ENCODE measurements at regions not wholly inside any gene's neighbourhood (a gene's known extent, or its start where the extent isn't known, plus 50 kb on each side); places are given as distances from the start of the nearest gene placed in this dataset.

DNA sequence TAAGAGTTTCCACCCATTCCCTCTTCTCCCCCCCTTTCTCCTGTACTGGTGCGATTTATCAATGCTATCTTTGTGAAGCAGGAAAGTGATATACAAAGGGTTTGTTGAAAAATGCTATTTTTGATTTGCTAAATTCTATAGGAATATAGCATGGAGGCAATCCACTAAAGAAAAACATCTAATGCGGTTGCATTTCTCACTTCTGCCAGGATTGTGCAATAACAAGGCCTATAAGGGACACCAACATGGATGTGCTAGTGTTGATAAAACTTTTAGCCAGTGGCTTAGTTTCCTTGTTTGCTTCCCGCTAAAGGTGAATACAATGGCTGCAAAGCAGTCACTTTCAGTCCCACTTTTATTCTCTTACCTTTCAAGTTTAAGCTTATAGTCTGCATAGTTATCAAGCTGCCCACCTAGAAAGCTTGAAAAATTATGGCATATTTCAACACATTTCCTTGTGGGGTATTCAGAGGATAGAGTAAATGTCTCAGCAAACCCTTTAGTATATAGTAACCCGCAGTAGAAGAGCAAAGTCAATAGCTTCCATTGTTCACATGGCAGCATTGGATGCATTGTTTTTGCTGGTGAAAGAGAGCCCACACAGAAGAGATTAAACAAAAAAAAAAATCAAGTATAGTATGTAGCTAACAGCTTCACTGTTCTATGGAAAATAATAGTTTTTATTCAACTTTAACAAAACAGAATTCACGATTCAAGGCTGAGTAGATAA lies 674.6 kb upstream of the SEMA6A start:
- TF ChIP-seq GATA1 (IDR thresholded peaks at IDR 0.05; ENCODE audit: low read depth, low read length) (no peak), POLR2A (IDR thresholded peaks at IDR 0.05; ENCODE audit: low read length) (no peak)

DNA sequence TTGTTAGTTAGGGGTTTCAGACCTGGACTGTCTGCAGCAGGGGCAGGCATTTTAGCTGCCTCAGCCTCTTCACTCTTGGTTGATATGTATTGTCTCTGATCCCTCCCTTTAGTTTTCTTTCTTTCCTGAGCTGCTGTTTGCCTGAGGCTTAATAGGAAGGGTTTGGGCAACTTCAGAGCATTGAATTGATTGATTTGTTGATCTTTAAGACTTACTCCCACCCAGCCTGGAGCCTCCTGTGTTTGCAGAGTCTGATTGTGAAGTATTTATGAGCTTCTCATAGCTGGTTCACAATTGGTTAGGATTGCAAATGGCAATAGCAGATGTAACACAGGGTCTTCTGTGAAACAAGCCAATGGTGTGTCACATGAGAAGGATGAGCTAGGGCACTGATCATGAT lies 671.8 kb upstream of the SEMA6A start:
- no peak for TF ChIP-seq POLR2A (IDR thresholded peaks at IDR 0.05; ENCODE audit: low read length)
- TF ChIP-seq GATA1 (IDR thresholded peaks at IDR 0.05; ENCODE audit: low read depth, low read length), result no peak
- DNase-seq, result no peak

More for the DNA sequence above, 674.6 kb upstream of the SEMA6A start:
- DNase-seq, result no peak

DNA sequence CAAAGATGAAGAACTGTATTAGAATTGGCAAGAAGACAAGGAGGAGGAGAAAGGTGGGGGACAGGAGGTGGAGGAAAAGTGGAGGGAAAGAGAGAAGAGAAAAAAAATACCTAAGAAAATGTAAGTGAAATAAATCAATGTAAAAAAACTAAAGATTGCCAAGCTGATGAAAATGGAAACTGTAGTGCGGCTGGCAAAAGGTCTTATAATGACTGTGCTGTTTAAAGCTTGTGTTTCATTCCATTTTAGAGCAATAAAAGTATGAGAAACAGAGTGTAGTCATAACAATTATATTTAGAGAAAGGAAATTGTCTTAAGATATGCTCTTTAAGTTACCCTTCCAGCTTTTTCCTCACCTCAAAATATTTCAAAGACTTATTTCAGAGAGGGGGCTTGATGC lies 670.5 kb upstream of the SEMA6A start:
- TF ChIP-seq POLR2A (IDR thresholded peaks at IDR 0.05; ENCODE audit: low read length) (no peak), GATA1 (IDR thresholded peaks at IDR 0.05; ENCODE audit: low read depth, low read length) (no peak)
- no peak for DNase-seq

DNA sequence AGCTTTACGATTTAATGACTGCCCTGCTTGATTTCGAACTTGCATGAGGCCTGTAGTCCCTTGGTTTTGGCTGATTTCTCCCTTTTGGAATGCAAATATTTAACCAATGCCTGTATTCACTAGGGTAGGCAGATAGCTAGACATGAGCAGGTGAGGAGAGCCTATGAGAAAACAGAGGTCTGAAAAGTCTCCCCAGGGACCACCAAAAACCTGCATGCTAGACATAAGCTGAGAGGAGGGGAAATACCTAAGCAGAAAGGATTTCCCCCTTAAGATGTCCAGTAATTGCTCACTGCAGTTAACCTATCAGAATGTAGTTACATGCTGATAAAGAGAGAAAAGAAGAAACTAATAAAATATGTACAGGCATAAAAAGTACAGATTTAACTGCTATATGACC lies 667.4 kb upstream of the SEMA6A start:
- DNase-seq, result no peak
- TF ChIP-seq POLR2A (IDR thresholded peaks at IDR 0.05; ENCODE audit: low read length) (no peak), GATA1 (IDR thresholded peaks at IDR 0.05; ENCODE audit: low read depth, low read length) (no peak)

DNA sequence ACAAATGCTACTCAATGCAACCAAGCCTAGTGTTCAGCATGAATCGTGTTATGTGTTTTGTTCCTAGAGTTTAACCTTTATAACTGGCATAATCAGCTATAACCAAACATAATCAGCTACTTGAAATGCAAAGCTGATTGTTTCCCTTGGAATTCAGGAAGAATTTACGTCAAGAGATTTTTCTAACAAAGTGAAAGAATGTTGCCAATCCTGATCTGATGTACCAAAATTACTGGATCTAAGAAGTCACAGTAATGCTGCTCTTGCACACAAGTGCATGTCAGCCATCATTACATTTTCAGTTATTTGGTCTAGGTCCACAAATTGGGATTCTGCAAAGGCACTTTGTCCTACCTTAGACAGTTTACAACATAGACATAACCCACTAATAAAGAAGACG lies 662.3 kb upstream of the SEMA6A start:
- no peak for DNase-seq
- TF ChIP-seq GATA1 (IDR thresholded peaks at IDR 0.05; ENCODE audit: low read depth, low read length), result no peak
- no peak for TF ChIP-seq POLR2A (IDR thresholded peaks at IDR 0.05; ENCODE audit: low read length)

DNA sequence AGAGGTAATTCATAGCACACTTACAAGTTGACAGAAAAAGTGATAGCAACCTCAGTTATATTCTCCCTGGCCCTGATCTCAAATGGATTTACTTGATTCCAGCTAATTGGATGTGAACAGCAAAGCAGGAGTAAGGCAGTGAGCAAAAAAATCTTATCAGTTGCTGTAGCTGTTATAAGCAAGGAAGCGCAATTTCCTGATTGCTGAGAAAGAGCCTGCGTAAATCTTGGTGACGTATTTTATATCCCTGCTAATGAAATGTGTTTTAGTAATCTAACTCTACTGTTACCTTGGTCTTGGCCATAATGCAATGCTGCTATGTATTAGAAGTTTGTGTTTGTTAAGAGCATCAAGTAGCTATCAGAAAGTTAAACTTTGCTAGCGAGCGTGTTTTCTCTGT lies 661.2 kb upstream of the SEMA6A start:
- DNase-seq, result no peak
- TF ChIP-seq POLR2A (IDR thresholded peaks at IDR 0.05; ENCODE audit: low read length), result no peak
- TF ChIP-seq GATA1 (IDR thresholded peaks at IDR 0.05; ENCODE audit: low read depth, low read length), result no peak

DNA sequence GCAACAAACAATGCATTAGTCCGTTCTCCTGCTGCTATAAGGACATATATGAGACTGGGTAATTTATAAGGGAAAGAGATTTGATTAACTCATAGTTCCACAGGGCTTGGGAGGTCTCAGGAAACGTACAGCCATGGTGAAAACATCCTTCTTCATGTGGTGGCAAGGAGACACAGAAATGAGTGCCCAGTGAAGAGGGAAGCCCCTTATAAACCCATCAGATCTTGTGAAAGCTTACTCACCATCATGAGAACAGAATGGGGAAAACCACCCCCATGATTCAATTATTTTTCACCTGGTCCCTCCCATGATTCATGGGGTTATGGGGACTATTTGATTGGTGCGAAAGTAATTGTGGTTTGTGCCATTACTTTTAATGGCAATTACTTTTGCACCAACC lies 655.8 kb upstream of the SEMA6A start:
- DNase-seq, result no peak
- no peak for TF ChIP-seq GATA1 (IDR thresholded peaks at IDR 0.05; ENCODE audit: low read depth, low read length)
- no peak for TF ChIP-seq POLR2A (IDR thresholded peaks at IDR 0.05; ENCODE audit: low read length)

DNA sequence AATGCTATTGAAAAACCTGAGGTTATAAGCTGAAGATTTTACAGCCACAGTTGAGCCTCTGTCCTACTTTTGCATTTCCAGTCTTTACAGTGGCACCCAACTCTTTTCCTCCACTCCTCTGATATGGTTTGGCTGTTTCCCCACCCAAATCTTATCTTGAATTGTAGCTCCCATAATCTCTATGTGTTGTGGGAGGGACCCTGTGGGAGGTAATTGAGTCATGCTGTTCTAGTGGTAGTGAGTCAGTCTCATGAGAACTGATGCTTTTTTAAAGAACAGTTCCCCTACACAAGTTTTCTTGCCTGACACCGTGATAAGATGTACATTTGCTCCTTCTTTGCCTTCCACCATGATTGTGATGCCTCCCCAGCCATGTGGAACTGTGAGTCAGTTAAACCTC lies 646.1 kb upstream of the SEMA6A start:
- no peak for DNase-seq
- no peak for TF ChIP-seq POLR2A (IDR thresholded peaks at IDR 0.05; ENCODE audit: low read length)
- TF ChIP-seq GATA1 (IDR thresholded peaks at IDR 0.05; ENCODE audit: low read depth, low read length), result no peak

DNA sequence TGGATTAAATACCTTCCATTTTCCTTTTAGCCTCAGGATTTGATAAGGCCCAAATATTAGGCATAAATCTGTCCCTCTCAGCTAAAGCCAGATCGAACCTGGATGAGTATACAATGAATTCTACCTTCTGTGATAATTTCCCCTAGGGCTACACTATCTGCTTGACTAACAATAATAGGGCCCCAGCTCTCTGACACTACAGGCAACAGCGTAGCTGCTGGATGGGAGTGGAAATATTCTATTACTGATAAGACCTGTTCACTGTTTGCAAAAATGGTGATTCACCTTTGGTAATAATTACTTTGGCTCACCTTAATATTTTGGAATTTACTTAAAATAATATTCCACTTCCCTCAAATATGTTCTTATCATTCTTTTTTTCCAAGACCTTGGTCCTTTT lies 644.2 kb upstream of the SEMA6A start:
- TF ChIP-seq POLR2A (IDR thresholded peaks at IDR 0.05; ENCODE audit: low read length) (no peak), GATA1 (IDR thresholded peaks at IDR 0.05; ENCODE audit: low read depth, low read length) (no peak)
- DNase-seq, result no peak

DNA sequence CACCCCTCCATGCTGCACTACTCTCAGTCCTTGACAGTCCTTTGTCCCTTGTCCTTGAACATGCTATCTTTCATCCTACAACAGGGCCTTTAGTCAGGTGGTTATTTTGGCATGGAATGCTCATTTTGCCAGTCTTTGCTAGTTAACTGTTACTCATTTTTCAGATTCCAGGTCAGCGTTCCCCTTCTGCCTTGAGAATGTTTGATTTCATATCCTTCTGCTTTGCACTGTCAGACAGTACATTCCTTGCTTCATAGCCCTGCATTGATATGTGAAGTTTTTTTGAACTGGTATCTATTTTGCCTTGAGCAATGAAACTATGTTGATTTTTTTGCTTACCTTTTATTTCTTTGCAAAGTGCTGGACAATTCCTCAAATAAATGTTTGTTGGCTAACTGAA lies 638.2 kb upstream of the SEMA6A start:
- no peak for DNase-seq
- TF ChIP-seq POLR2A (IDR thresholded peaks at IDR 0.05; ENCODE audit: low read length) (no peak), GATA1 (IDR thresholded peaks at IDR 0.05; ENCODE audit: low read depth, low read length) (no peak)

DNA sequence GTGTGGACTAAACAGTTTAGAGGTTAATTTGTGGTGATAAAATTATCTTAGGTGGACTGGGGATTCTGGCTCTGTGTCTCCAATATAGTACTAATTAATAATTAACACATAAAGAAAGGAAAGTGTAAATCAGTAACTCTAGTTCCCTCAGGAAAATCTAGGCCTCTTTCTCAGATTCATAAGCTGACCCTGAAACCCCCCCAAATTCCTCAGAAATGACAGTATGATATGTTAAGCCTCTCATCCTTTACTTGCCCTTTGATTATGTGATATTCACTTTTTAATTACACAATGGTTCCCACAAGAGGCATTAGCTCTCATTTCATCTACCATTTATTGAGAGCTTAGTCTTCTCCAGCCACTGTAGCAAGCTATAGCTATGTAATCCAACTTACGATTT lies 636.2 kb upstream of the SEMA6A start:
- DNase-seq, result no peak
- no peak for TF ChIP-seq GATA1 (IDR thresholded peaks at IDR 0.05; ENCODE audit: low read depth, low read length)
- no peak for TF ChIP-seq POLR2A (IDR thresholded peaks at IDR 0.05; ENCODE audit: low read length)

DNA sequence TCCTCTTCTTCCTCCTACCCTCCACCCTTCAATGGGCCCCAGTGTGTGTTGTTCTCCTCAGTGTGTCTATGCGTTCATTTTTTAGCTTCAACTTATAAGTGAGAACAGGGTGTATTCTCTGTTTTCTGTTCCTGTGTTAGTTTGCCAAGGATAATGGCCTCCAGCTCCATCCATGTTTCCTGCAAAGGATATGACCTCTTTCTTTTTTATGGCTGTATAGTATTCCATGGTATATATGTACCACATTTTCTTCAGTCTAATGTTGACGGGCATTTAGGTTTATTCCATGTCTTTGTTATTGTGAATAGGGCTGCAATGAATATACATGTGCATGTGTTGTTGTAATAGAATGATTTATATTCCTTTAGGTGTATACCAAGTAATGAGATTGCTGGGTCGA lies 634.9 kb upstream of the SEMA6A start:
- TF ChIP-seq GATA1 (IDR thresholded peaks at IDR 0.05; ENCODE audit: low read depth, low read length) (no peak), POLR2A (IDR thresholded peaks at IDR 0.05; ENCODE audit: low read length) (no peak)
- DNase-seq, result no peak

DNA sequence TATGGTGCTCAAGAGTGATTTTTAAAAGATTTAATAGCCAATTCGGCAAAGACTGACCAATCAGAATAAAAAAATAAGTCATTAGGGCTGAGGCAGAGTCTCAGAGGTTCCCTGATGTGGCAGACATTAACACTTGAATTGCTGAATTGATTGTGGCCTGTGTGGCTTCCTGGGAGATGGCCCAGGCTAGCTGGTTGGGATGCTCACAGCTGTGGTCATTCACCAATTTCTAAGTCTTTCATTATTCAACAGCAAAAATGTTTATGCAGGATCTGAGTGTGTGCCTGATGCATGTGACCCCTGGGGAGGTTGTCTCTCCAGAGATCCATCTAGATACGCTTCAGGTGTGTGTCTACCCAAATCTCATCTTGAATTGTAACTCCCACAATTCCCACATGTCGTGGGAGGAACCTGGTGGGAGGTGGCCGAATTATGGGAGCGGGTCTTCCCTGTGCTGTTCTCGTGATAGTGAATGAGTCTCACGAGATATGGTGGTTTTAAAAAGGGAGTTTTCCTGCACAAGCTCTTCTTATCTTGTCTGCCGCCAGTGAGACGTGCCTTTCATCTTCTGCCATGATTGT lies 632.6 kb upstream of the SEMA6A start:
- DNase-seq, result no peak
- no peak for TF ChIP-seq POLR2A (IDR thresholded peaks at IDR 0.05; ENCODE audit: low read length)
- no peak for TF ChIP-seq GATA1 (IDR thresholded peaks at IDR 0.05; ENCODE audit: low read depth, low read length)

DNA sequence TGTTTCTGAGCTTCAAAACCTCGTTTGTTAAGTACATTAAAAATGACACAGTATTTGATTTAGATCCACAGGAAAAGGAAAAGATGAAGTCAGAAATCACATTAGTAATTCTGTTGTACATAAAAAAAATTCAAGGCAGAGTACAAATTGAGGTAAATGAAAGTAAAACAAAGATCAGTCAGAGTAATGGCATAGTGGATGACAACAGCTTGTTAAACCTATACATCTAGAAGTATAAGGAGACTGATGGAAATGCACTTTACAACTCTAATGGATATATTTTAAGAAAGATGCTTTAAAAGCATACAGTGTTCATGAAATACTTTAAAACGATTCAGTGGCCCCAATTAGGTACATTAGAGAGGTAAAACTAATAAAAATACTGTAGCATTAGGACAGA lies 631.3 kb upstream of the SEMA6A start:
- TF ChIP-seq POLR2A (IDR thresholded peaks at IDR 0.05; ENCODE audit: low read length), result no peak
- no peak for TF ChIP-seq GATA1 (IDR thresholded peaks at IDR 0.05; ENCODE audit: low read depth, low read length)
- DNase-seq, result no peak
